Upper lobe of right lung (tissue), 1 donor: ENCODE measurements at regions not wholly inside any gene's neighbourhood (a gene's known extent, or its start where the extent isn't known, plus 50 kb on each side); places are given as distances from the start of the nearest gene placed in this dataset.

Experiments used
- ATAC-seq: fragments of 200-7000 bp; cut with Tn5 transposase; one replicate; pipeline ENCODE4 v1.9.1; 2020; ENCODE audit warnings: mild to moderate bottlenecking, moderate library complexity
- DNase-seq: peaks from one replicate; pipeline ENCODE4 v3.0.0-alpha.2; 2020
- H3K27ac ChIP-seq: fragments of 200-600 bp; one replicate; pipeline ENCODE4 v1.8.0; 2022
- H3K27me3 ChIP-seq: fragments of 200-600 bp; one replicate; pipeline ENCODE4 v1.8.0; 2022; ENCODE audit warnings: mild to moderate bottlenecking
- H3K36me3 ChIP-seq: fragments of 200-600 bp; one replicate; pipeline ENCODE4 v1.8.0; 2022
- H3K4me1 ChIP-seq: fragments of 200-600 bp; one replicate; pipeline ENCODE4 v1.8.0; 2022
- H3K4me3 ChIP-seq: fragments of 200-600 bp; one replicate; pipeline ENCODE4 v1.8.0; 2022; ENCODE audit warnings: mild to moderate bottlenecking
- H3K9me3 ChIP-seq: fragments of 200-600 bp; one replicate; pipeline ENCODE4 v1.8.0; 2022
- intact Hi-C: fragments of 100-400 bp; cut with DNase I; formaldehyde crosslinking; loops from one replicate; pipeline ENCODE4 v1.11.0; 2022
- TF ChIP-seq, protein P1 (sequence below): fragments of 200-600 bp; IDR thresholded peaks from one replicate; pipeline ENCODE4 v1.8.0; 2022; ENCODE audit warnings: antibody characterized with exemption
- donor health status: DM: no; HTN: yes; CAD: no; lungs with severe emphysema.

DNA sequence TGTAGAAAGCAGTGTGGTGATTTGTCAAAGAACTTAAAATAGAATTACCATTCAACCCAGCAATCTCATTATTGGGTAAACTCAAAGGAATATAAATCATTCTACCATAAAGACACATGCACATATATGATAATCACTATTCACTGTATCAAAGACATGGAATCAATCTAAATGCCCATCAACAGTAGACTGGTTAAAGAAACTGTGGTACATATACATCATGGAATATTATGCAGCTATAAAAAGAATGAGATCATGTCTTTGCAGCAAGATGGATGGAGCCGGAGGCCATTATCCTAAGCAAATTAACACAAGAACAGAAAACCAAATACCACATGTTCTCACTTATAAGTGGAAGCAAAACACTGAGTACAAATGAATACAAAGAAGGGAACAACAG is 281.5 kb upstream of the MAGI2 start:
- DNase-seq (no peak), ATAC-seq (no peak)
- TF ChIP-seq, protein P1, sequence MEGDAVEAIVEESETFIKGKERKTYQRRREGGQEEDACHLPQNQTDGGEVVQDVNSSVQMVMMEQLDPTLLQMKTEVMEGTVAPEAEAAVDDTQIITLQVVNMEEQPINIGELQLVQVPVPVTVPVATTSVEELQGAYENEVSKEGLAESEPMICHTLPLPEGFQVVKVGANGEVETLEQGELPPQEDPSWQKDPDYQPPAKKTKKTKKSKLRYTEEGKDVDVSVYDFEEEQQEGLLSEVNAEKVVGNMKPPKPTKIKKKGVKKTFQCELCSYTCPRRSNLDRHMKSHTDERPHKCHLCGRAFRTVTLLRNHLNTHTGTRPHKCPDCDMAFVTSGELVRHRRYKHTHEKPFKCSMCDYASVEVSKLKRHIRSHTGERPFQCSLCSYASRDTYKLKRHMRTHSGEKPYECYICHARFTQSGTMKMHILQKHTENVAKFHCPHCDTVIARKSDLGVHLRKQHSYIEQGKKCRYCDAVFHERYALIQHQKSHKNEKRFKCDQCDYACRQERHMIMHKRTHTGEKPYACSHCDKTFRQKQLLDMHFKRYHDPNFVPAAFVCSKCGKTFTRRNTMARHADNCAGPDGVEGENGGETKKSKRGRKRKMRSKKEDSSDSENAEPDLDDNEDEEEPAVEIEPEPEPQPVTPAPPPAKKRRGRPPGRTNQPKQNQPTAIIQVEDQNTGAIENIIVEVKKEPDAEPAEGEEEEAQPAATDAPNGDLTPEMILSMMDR, result no peak
- intact Hi-C loops, result no loop called here
- no peak overlapping the region for H3K27ac ChIP-seq
- no peaks in the 10 kb centered on the region for H3K27me3 ChIP-seq
- no peak overlapping the region for H3K4me3 ChIP-seq
- no peaks in the 10 kb centered on the region for H3K4me1 ChIP-seq
- no peaks in the 10 kb centered on the region for H3K9me3 ChIP-seq
- no peaks in the 10 kb centered on the region for H3K36me3 ChIP-seq

DNA sequence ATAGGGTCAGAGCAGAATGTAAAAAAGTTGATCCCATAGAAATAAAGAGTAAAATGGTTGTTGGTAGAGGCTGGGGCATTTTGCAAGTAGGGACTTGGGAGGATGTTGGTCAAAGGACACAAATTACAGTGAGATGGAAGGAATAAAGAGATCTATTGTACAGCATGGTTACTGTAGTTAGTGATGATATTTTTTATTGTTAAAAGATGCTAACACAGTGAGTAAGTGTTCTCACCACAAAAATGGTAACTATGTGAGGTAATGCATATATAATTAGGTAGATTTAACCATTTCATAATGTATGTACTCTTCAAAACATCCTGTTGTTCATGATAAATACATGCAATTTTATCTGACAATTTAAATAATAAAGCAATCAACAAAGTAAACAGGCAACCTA is 280.7 kb upstream of the MAGI2 start:
- intact Hi-C loops, result no loop called here
- no peaks in the 10 kb centered on the region for H3K9me3 ChIP-seq
- TF ChIP-seq, protein P1, result no peak
- DNase-seq (no peak), ATAC-seq (no peak)
- no peaks in the 10 kb centered on the region for H3K4me1 ChIP-seq
- H3K4me3 ChIP-seq, result no peak overlapping the region
- no peak overlapping the region for H3K27ac ChIP-seq
- no peaks in the 10 kb centered on the region for H3K27me3 ChIP-seq
- no peaks in the 10 kb centered on the region for H3K36me3 ChIP-seq

DNA sequence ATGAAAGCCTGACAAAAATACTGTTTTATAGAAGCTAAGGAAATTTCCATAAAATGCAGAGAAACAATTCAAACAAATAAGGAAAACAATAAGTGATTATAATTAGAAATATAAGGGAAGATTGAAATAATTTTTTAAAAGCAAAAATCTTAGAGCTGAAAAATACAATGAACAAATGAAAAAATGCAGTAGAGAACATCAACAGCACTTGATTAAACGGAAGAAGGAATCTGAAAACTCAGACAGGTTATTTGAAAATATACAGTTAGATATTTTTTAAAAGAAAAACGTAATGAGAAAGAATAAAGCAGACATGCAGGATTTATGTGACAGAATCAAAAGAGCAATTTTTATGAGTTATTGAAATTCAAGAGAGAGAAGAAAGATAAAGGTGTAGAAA is 279.1 kb upstream of the MAGI2 start:
- no peak overlapping the region for H3K27ac ChIP-seq

DNA sequence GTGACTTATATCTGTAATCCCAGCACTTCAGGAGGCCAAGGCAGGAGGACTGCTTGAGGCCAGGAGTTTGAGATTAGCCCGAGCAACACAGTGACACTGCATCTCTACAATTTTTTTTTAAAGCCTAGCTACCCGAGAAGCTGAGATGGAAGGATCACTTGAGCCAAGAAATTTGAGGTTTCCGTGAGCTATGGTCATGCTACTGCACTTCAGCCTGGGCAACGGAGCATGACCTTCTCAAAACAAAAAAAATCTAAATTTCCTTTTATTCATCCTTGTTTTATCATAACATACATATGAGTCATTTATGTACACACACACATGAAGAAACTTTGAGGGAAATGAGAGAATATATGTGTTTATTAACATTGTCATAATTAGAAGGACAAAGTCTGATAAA is 277.5 kb upstream of the MAGI2 start:
- intact Hi-C loops, result no loop called here
- no peak for ATAC-seq

More for the DNA sequence above, 279.1 kb upstream of the MAGI2 start:
- H3K4me1 ChIP-seq, result no peaks in the 10 kb centered on the region
- TF ChIP-seq, protein P1, result no peak
- H3K36me3 ChIP-seq, result no peaks in the 10 kb centered on the region
- no peak overlapping the region for H3K4me3 ChIP-seq
- no peaks in the 10 kb centered on the region for H3K9me3 ChIP-seq
- ATAC-seq, result no peak
- DNase-seq, result no peak
- intact Hi-C loops, result no loop called here
- no peaks in the 10 kb centered on the region for H3K27me3 ChIP-seq

DNA sequence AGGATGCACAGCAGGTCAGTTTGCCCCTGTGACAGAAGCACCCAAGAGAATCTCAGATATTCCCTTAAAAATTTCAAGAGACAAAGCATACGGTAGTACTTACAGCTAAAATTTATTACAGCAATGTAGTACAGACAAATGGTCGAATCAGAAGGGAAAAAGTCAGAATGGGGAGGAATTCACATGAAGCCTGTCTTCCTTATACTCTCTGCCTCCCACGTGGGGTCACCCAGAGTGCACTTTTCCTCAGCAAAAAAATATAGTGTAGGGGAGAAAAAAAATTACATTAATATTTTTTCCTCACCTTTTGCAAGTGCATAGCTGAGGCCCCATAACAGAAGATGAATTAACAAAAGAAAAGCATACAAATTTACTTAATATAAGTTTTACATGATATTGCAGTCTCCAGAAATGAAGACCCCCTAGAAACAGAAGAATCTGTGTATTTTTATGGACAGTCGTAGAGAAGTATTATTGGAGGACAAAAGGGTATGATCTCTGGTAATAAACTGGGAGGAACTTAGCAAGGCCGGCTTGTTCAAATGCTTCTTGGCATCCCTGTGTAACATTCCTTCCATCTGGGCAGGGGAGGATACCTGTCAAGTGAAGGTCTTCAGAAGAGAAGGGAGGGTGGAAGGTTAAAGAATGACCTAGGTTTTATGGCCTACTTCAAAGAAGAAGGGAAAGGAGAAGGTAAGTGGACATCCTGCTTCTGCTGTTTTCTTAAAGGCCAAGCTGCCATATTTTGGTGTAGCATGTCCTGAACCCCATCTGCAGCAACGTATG is 270.6 kb upstream of the MAGI2 start:
- DNase-seq (no peak), ATAC-seq (no peak)
- Histone ChIP-seq H3K4me1 (no peaks in the 10 kb centered on the region), H3K36me3 (no peaks in the 10 kb centered on the region), H3K4me3 (no peak overlapping the region), H3K9me3 (no peaks in the 10 kb centered on the region), H3K27ac (no peak overlapping the region), H3K27me3 (no peaks in the 10 kb centered on the region)
- intact Hi-C loops, result no loop called here
- TF ChIP-seq, protein P1, result no peak

More for the DNA sequence above, 277.5 kb upstream of the MAGI2 start:
- no peaks in the 10 kb centered on the region for H3K9me3 ChIP-seq
- no peak overlapping the region for H3K4me3 ChIP-seq
- no peaks in the 10 kb centered on the region for H3K36me3 ChIP-seq
- no peak for DNase-seq
- H3K27me3 ChIP-seq, result no peaks in the 10 kb centered on the region
- no peaks in the 10 kb centered on the region for H3K4me1 ChIP-seq
- TF ChIP-seq, protein P1, result no peak
- H3K27ac ChIP-seq, result no peak overlapping the region
